Ishikawa (cell line): ENCODE measurements at regions not wholly inside any gene's neighbourhood (a gene's known extent, or its start where the extent isn't known, plus 50 kb on each side); places are given as distances from the start of the nearest gene placed in this dataset.

Experiments used
- CEBPB ChIP-seq: IDR thresholded peaks from 2 replicates; pipeline ENCODE4 v1.6.1; 2012
- CREB1 ChIP-seq: IDR thresholded peaks from 2 replicates; pipeline ENCODE4 v1.6.1; 2012; ENCODE audit warnings: low read depth
- EGR1 ChIP-seq: IDR thresholded peaks from 2 replicates; pipeline ENCODE4 v1.6.1; 2012
- EP300 ChIP-seq: IDR thresholded peaks from 2 replicates; pipeline ENCODE4 v1.6.1; 2012; ENCODE audit warnings: borderline replicate concordance
- FOXM1 ChIP-seq: IDR thresholded peaks from 2 replicates; pipeline ENCODE4 v1.6.1; 2012; ENCODE audit warnings: low read depth, borderline replicate concordance
- MAX ChIP-seq: IDR thresholded peaks from 2 replicates; pipeline ENCODE4 v1.6.1; 2012
- NFIC ChIP-seq: IDR thresholded peaks from 2 replicates; pipeline ENCODE4 v1.6.1; 2012
- RAD21 ChIP-seq: IDR thresholded peaks from 2 replicates; pipeline ENCODE4 v1.6.1; 2012; ENCODE audit warnings: low read depth
- REST ChIP-seq: IDR thresholded peaks from 2 replicates; pipeline ENCODE4 v1.6.1; 2012; ENCODE audit warnings: low read depth, mild to moderate bottlenecking
- TAF1 ChIP-seq: IDR thresholded peaks from 2 replicates; pipeline ENCODE4 v1.6.1; 2012; ENCODE audit warnings: low read depth, mild to moderate bottlenecking
- TCF12 ChIP-seq: IDR thresholded peaks from 2 replicates; pipeline ENCODE4 v1.6.1; 2012; ENCODE audit warnings: low read depth
- TEAD4 ChIP-seq: IDR thresholded peaks from 2 replicates; pipeline ENCODE4 v1.6.1; 2012
- USF1 ChIP-seq: IDR thresholded peaks from 2 replicates; pipeline ENCODE4 v1.6.1; 2012
- YY1 ChIP-seq: IDR thresholded peaks from 2 replicates; pipeline ENCODE4 v1.6.1; 2012; ENCODE audit warnings: low read depth
- ZBTB7A ChIP-seq: IDR thresholded peaks from 2 replicates; pipeline ENCODE4 v1.6.1; 2012; ENCODE audit warnings: low read depth

GRCh38 chr20:60658681-60659080 lies 593.4 kb upstream of the CDH4 start:
- TF ChIP-seq FOXM1 (no peak), EGR1 (no peak), USF1 (no peak), REST (no peak), TEAD4 (no peak), RAD21 (no peak), YY1 (no peak), ZBTB7A (no peak), CREB1 (no peak), NFIC (no peak), CEBPB (no peak), MAX (no peak)

GRCh38 chr20:60659240-60659639 lies 592.8 kb upstream of the CDH4 start:
- TF ChIP-seq NFIC = no peak
- no peak for TF ChIP-seq TAF1
- TF ChIP-seq EP300 = no peak
- TF ChIP-seq MAX = no peak
- no peak for TF ChIP-seq REST
- no peak for TF ChIP-seq USF1
- TF ChIP-seq FOXM1 = no peak
- TF ChIP-seq CEBPB = no peak
- TF ChIP-seq ZBTB7A = no peak
- no peak for TF ChIP-seq RAD21
- no peak for TF ChIP-seq YY1
- TF ChIP-seq TCF12 = no peak

GRCh38 chr20:60662307-60662706 lies 589.8 kb upstream of the CDH4 start:
- TF ChIP-seq FOXM1 = no peak

- TF ChIP-seq FOXM1 (no peak), USF1 (no peak), TAF1 (no peak), NFIC (no peak), REST (no peak), TEAD4 (no peak), CREB1 (no peak), TCF12 (no peak)
Measured at GRCh38 chr20:60664106-60664505, 588.0 kb upstream of the CDH4 start.

GRCh38 chr20:60667641-60668040 lies 584.4 kb upstream of the CDH4 start:
- TF ChIP-seq REST (no peak), MAX (no peak), CREB1 (no peak), CEBPB (no peak), YY1 (no peak), EGR1 (no peak), FOXM1 (no peak), RAD21 (no peak), TCF12 (no peak), TAF1 (no peak), ZBTB7A (no peak), EP300 (no peak), TEAD4 (no peak), NFIC (no peak), USF1 (no peak)
